ENCODE measurements at regions not wholly inside any gene's neighbourhood (a gene's known extent, or its start where the extent isn't known, plus 50 kb on each side); places are given as distances from the start of the nearest gene placed in this dataset.
"Not testable (repeated sequence)": the region's sequence is repeated elsewhere in the genome, so short reads cannot be mapped to it uniquely, and the experiment has no call there.

DNA sequence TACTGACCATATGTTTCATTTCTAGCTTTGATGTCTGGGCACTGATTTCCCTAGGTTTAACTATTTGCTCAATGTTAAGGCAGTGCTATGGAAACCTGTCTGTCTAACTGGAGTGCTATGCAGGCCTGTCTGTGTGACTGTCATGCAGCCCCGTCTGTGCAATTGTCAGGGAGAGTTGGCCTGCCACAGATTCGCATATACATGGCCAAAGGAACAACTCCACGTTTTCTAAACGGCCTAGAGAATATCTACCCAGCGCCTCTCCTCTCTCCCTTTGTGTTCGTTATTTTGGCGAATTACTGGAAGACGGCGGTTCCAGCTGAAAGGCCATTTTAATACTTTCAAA lies 59.6 kb upstream of the PSME4 start:
- peak overlapping the region in 6 of 8 donors; percentile 15 to 54 (median 34) for H3K27ac ChIP-seq
- H3K27me3 ChIP-seq (replicated peaks in 1 of 7) = no peaks in the 10 kb centered on the region
- 91 to 94% (median 91%) methylated on average over 9 of the region's 9 CpGs for WGBS, 5 donors

DNA sequence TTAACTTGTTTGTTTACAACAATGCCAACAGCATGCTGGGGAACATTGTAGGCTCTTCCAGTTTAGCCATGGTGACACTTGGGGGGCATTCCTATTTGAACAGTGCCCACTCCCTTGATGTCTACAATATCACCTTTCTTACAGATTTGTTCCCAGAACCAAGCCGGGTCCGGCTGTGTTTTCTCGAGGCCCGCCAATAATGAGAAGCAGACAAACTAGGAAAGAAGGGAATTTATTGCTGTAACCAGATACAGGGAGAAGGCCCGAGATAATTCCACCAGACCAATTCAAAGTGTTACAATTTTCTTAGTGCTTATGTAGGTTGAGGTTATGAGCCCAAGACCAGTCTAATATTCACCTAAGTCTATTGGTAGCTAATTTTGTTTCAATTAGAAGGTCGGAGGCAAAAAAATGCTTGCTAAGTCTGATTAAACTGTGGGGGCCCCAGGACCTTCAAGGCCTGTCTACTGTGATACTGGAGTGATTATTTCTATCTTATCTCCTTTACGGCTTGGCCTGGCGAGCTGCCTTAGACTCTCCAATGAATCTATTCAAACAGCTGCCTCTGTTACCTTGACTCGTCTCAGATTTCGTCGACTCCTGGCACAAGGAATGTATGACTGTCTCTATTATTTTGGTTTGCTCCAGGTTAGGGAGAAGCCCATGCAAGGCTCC lies 59.1 kb upstream of the PSME4 start:
- Histone ChIP-seq H3K4me1 (peaks cover 0 to 6% (median 0%) of the 10 kb centered on the region in 6 donors), H3K27ac (peak overlapping the region in 6 of 8 donors; percentile 15 to 54 (median 34)), H3K36me3 (no peaks in the 10 kb centered on the region), H3K27me3 (replicated peaks in 1 of 7) (no peaks in the 10 kb centered on the region), H3K9me3 (peaks cover 0 to 12% (median 4%) of the 10 kb centered on the region in 8 donors), H3K4me3 (no peak overlapping the region)
- no peak for DNase-seq
- WGBS, 5 donors = 82 to 93% (median 84%) methylated on average over 11 of the region's 11 CpGs
- TF ChIP-seq POLR2A (IDR thresholded peaks at IDR 0.05) (no peak), POLR2AphosphoS5 (IDR thresholded peaks at IDR 0.05) (no peak)
- TF ChIP-seq, protein P1, sequence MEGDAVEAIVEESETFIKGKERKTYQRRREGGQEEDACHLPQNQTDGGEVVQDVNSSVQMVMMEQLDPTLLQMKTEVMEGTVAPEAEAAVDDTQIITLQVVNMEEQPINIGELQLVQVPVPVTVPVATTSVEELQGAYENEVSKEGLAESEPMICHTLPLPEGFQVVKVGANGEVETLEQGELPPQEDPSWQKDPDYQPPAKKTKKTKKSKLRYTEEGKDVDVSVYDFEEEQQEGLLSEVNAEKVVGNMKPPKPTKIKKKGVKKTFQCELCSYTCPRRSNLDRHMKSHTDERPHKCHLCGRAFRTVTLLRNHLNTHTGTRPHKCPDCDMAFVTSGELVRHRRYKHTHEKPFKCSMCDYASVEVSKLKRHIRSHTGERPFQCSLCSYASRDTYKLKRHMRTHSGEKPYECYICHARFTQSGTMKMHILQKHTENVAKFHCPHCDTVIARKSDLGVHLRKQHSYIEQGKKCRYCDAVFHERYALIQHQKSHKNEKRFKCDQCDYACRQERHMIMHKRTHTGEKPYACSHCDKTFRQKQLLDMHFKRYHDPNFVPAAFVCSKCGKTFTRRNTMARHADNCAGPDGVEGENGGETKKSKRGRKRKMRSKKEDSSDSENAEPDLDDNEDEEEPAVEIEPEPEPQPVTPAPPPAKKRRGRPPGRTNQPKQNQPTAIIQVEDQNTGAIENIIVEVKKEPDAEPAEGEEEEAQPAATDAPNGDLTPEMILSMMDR (IDR thresholded peaks at IDR 0.05 in 8 of 11, conservative IDR thresholded peaks at IDR 0.05 in 3 of 11) = no peak
- intact Hi-C loops (cut with DNase I; ENCODE audit: low total_unique reads) = no loop called here

More for the DNA sequence above, 59.6 kb upstream of the PSME4 start:
- Histone ChIP-seq H3K9me3 (peaks cover 0 to 7% (median 3%) of the 10 kb centered on the region in 8 donors), H3K4me3 (no peak overlapping the region), H3K4me1 (peaks cover 0 to 6% (median 0%) of the 10 kb centered on the region in 6 donors), H3K36me3 (no peaks in the 10 kb centered on the region)
- intact Hi-C loops (cut with DNase I; ENCODE audit: low total_unique reads) = no loop called here
- TF ChIP-seq POLR2A (IDR thresholded peaks at IDR 0.05) (no peak), POLR2AphosphoS5 (IDR thresholded peaks at IDR 0.05) (no peak)
- TF ChIP-seq, protein P1 (IDR thresholded peaks at IDR 0.05 in 8 of 11, conservative IDR thresholded peaks at IDR 0.05 in 3 of 11) = no peak
- DNase-seq = no peak

DNA sequence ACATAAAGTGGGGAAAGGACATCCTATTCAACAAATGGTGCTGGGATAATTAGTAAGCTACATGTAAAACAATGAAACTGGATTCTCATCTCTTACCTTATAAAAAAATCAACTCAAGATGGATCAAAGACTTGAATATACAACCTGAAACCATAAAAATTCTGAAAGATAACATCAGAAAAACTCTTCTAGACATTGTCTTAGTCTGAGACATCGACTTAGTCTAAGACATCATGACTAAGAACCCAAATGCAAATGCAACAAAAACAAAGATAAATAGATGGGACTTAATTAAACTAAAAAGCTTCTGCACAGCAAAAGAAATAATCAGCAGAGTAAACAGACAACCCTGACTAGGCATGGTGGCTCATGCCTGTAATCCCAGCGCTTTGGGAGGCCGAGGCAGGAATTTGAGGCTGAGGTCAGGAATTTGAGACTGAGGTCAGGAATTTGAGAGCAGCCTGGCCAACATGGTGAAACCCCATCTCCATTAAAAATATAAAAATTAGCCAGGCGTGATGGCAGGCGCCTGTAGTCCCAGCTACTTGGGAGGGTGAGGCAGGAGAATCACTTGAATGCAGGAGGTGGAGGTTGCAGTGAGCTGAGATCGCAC lies 54.8 kb upstream of the PSME4 start:
- H3K36me3 ChIP-seq; intact Hi-C loops (cut with DNase I; ENCODE audit: low total_unique reads); H3K27me3 ChIP-seq (replicated peaks in 1 of 7); DNase-seq; H3K4me3 ChIP-seq; H3K4me1 ChIP-seq: not testable (repeated sequence)
- Histone ChIP-seq H3K9me3 (peaks cover 0 to 16% (median 11%) of the 10 kb centered on the region in 8 donors), H3K27ac (peak overlapping the region in 5 of 8 donors; percentile 30 to 72 (median 39))
- 78 to 94% (median 90%) methylated on average over 6 of the region's 6 CpGs for WGBS, 5 donors

DNA sequence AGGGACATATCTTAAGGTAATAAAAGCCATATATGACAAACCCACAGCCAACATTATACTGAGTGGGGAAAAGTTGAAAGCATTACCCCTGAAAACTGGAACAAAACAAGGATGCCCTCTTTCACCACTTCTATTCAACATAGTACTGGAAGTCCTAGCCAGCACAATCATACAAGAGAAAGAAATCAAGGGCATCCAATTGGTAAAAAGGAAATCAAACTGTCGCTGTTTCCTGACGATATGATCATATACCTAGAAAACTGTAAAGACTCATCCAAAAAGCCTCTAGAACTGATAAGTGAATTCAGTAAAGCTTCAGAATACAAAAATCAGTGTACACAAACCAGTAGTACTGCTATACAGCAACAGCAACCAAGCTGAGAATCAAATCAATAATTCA lies 53.8 kb upstream of the PSME4 start:
- Histone ChIP-seq H3K27me3 (replicated peaks in 1 of 7) (no peaks in the 10 kb centered on the region), H3K36me3 (peaks cover 0 to 14% (median 0%) of the 10 kb centered on the region in 6 donors), H3K9me3 (peaks cover 0 to 26% (median 20%) of the 10 kb centered on the region in 8 donors), H3K4me3 (no peak overlapping the region), H3K27ac (peak overlapping the region in 7 of 8 donors; percentile 40 to 72 (median 52)), H3K4me1 (peaks cover 0 to 6% (median 0%) of the 10 kb centered on the region in 6 donors)
- intact Hi-C loops (cut with DNase I; ENCODE audit: low total_unique reads) = no loop called here
- no peak for DNase-seq
- TF ChIP-seq, protein P1 (IDR thresholded peaks at IDR 0.05 in 8 of 11, conservative IDR thresholded peaks at IDR 0.05 in 3 of 11) = no peak
- TF ChIP-seq POLR2AphosphoS5 (IDR thresholded peaks at IDR 0.05) = no peak
- TF ChIP-seq POLR2A (IDR thresholded peaks at IDR 0.05) = no peak
- 68 to 84% (median 77%) methylated on average over 2 of the region's 2 CpGs for WGBS, 5 donors
